ENCODE measurements at regions not wholly inside any gene's neighbourhood (a gene's known extent, or its start where the extent isn't known, plus 50 kb on each side); places are given as distances from the start of the nearest gene placed in this dataset.
A peak's percentile ranks its signal among the peaks of the same experiment; 100 is the strongest.

GRCh38 chr5:173689737-173690360 is 73.4 kb upstream of the BOD1 start:
- DNase-seq (ENCODE audit: low spot score), result no peak

GRCh38 chr5:173691931-173692330 is 75.5 kb upstream of the BOD1 start:
- DNase-seq (ENCODE audit: low spot score), result no peak

GRCh38 chr5:173693670-173694069 is 77.2 kb upstream of the BOD1 start:
- DNase-seq (ENCODE audit: low spot score), result no peak

GRCh38 chr5:173696216-173696615 is 79.8 kb upstream of the BOD1 start:
- no peak for DNase-seq (ENCODE audit: low spot score)

- no peak for DNase-seq (ENCODE audit: low spot score)
These were observed 81.6 kb upstream of the BOD1 start for GRCh38 chr5:173697931-173698579.

GRCh38 chr5:173699966-173700365 is 83.5 kb upstream of the BOD1 start:
- DNase-seq (ENCODE audit: low spot score), result no peak

- no peak for DNase-seq (ENCODE audit: low spot score)
These were observed 87.0 kb upstream of the BOD1 start for GRCh38 chr5:173703466-173703865.

- no peak for DNase-seq (ENCODE audit: low spot score)
These were observed 88.4 kb upstream of the BOD1 start for GRCh38 chr5:173704615-173705511.

- no peak for DNase-seq (ENCODE audit: low spot score)
These were observed 89.1 kb upstream of the BOD1 start for GRCh38 chr5:173705512-173706044.

GRCh38 chr5:173706700-173707099 is 90.2 kb upstream of the BOD1 start:
- DNase-seq (ENCODE audit: low spot score), result no peak

GRCh38 chr5:173707392-173707791 is 90.9 kb upstream of the BOD1 start:
- DNase-seq (ENCODE audit: low spot score), result peak; percentile 63

GRCh38 chr5:173709145-173709544 is 92.7 kb upstream of the BOD1 start:
- DNase-seq (ENCODE audit: low spot score), result no peak

- DNase-seq (ENCODE audit: low spot score), result no peak
These were observed 93.3 kb upstream of the BOD1 start for GRCh38 chr5:173709761-173710160.

GRCh38 chr5:173710528-173710927 is 94.1 kb upstream of the BOD1 start:
- no peak for DNase-seq (ENCODE audit: low spot score)

GRCh38 chr5:173711466-173711865 is 95.0 kb upstream of the BOD1 start:
- no peak for DNase-seq (ENCODE audit: low spot score)

- no peak for DNase-seq (ENCODE audit: low spot score)
These were observed 96.2 kb upstream of the BOD1 start for GRCh38 chr5:173712609-173713175.

GRCh38 chr5:173714551-173715428 is 98.3 kb upstream of the BOD1 start:
- no peak for DNase-seq (ENCODE audit: low spot score)

GRCh38 chr5:173715607-173716006 is 99.2 kb upstream of the BOD1 start:
- no peak for DNase-seq (ENCODE audit: low spot score)

GRCh38 chr5:173716058-173716682 is 99.7 kb upstream of the BOD1 start:
- DNase-seq (ENCODE audit: low spot score), result no peak

- no peak for DNase-seq (ENCODE audit: low spot score)
These were observed 101.5 kb upstream of the BOD1 start for GRCh38 chr5:173717959-173718358.
